HEK293 (cell line): ENCODE measurements at regions not wholly inside any gene's neighbourhood (a gene's known extent, or its start where the extent isn't known, plus 50 kb on each side); places are given as distances from the start of the nearest gene placed in this dataset.

Experiments
- CTCF ChIA-PET: fragments of 350-600 bp; formaldehyde crosslinking; extraction: SDS; loops from one replicate; lab custom pipeline; 2021; ENCODE audit warnings: antibody characterized with exemption; lab: Yijun Ruan, JAX
- POLR2A ChIA-PET: fragments of 300-600 bp; formaldehyde crosslinking; extraction: SDS; loops from one replicate; lab custom pipeline; 2020; ENCODE audit warnings: antibody characterized with exemption, inconsistent platforms; lab: Yijun Ruan, JAX
- H3K27ac ChIP-seq: fragments of 200-500 bp; sonication (Bioruptor generic); 2 replicates; pipeline ENCODE4 v1.5.1; 2014; ENCODE audit warnings: low read depth, low read length, control low read depth, inconsistent platforms; ENCODE audit errors: extremely low read depth
- H3K36me3 ChIP-seq, 2 experiments: fragments of 200-500 bp in 1 of 2; sonication (Bioruptor generic) in 1 of 2; 1 replicate in 1 of 2; 2 replicates in 1 of 2; pipeline ENCODE4 v1.5.1; 2014 to 2017; ENCODE audit warnings: inconsistent platforms in 2 of 2, low read length in 2 of 2; ENCODE audit not compliant: control insufficient read depth in 2 of 2, insufficient read depth in 1 of 2
- H3K4me1 ChIP-seq: fragments of 200-500 bp; sonication (Bioruptor generic); 2 replicates; pipeline ENCODE4 v1.5.1; 2014; ENCODE audit warnings: mild to moderate bottlenecking, low read length, inconsistent platforms; ENCODE audit not compliant: control insufficient read depth, insufficient read depth
- H3K4me3 ChIP-seq: 2 replicates; pipeline ENCODE4 v1.5.1; 2011; ENCODE audit warnings: low read depth, mild to moderate bottlenecking, control low read depth, low read length, moderate library complexity
- H3K9me3 ChIP-seq: fragments of 200-500 bp; sonication (Bioruptor generic); 2 replicates; pipeline ENCODE4 v1.5.1; 2014; ENCODE audit warnings: low read depth, low read length, inconsistent platforms; ENCODE audit not compliant: control insufficient read depth, insufficient read depth
- AEBP2 ChIP-seq: fragments of 450-650 bp; formaldehyde crosslinking; IDR thresholded peaks from 2 replicates; pipeline ENCODE4 v1.5.1; 2016; ENCODE audit warnings: missing biosample characterization, missing genetic modification characterization, borderline replicate concordance
- BCL6B ChIP-seq: fragments of 450-650 bp; formaldehyde crosslinking; IDR thresholded peaks from 2 replicates; pipeline ENCODE4 v1.5.1; 2017; ENCODE audit warnings: missing biosample characterization, missing genetic modification characterization
- EGR2 ChIP-seq: fragments of 450-650 bp; formaldehyde crosslinking; IDR thresholded peaks from 2 replicates; pipeline ENCODE4 v1.5.1; 2016; ENCODE audit warnings: low read depth, missing biosample characterization, missing genetic modification characterization
- KLF10 ChIP-seq: fragments of 450-650 bp; IDR thresholded peaks from 2 replicates; pipeline ENCODE4 v1.5.1; 2018; ENCODE audit warnings: missing biosample characterization, mild to moderate bottlenecking, missing genetic modification characterization
- KLF9 ChIP-seq: fragments of 450-650 bp; formaldehyde crosslinking; IDR thresholded peaks from 2 replicates; pipeline ENCODE4 v1.5.1; 2016; ENCODE audit warnings: missing biosample characterization, missing genetic modification characterization, low read depth
- MYNN ChIP-seq: fragments of 450-650 bp; formaldehyde crosslinking; IDR thresholded peaks from 2 replicates; pipeline ENCODE4 v1.5.1; 2016; ENCODE audit warnings: missing biosample characterization, missing genetic modification characterization, borderline replicate concordance
- ZBTB6 ChIP-seq: fragments of 450-650 bp; formaldehyde crosslinking; IDR thresholded peaks from 2 replicates; pipeline ENCODE4 v1.5.1; 2017; ENCODE audit warnings: missing biosample characterization, missing genetic modification characterization
- ZNF10 ChIP-seq: fragments of 450-650 bp; formaldehyde crosslinking; IDR thresholded peaks from 2 replicates; pipeline ENCODE4 v1.5.1; 2017; ENCODE audit warnings: missing biosample characterization, missing genetic modification characterization
- ZNF112 ChIP-seq: fragments of 450-650 bp; formaldehyde crosslinking; IDR thresholded peaks from 2 replicates; pipeline ENCODE4 v1.5.0; 2017; ENCODE audit warnings: missing biosample characterization, missing genetic modification characterization
- ZNF175 ChIP-seq: fragments of 450-650 bp; formaldehyde crosslinking; IDR thresholded peaks from 2 replicates; pipeline ENCODE4 v1.5.1; 2016; ENCODE audit warnings: missing biosample characterization, missing genetic modification characterization
- ZNF24 ChIP-seq: fragments of 450-650 bp; formaldehyde crosslinking; IDR thresholded peaks from 2 replicates; pipeline ENCODE4 v1.5.1; 2016; ENCODE audit warnings: missing biosample characterization, missing genetic modification characterization
- ZNF280C ChIP-seq: fragments of 450-650 bp; formaldehyde crosslinking; IDR thresholded peaks from 2 replicates; pipeline ENCODE4 v1.5.1; 2016; ENCODE audit warnings: missing biosample characterization, missing genetic modification characterization
- ZNF366 ChIP-seq: fragments of 450-650 bp; formaldehyde crosslinking; conservative IDR thresholded peaks from 2 replicates; pipeline ENCODE4 v1.5.1; 2016; ENCODE audit warnings: missing biosample characterization, missing genetic modification characterization
- ZNF626 ChIP-seq: fragments of 450-650 bp; sonication (Bioruptor Pico); formaldehyde crosslinking; IDR thresholded peaks from 2 replicates; pipeline ENCODE4 v1.5.1; 2018; ENCODE audit warnings: missing biosample characterization, missing genetic modification characterization, inconsistent platforms
- ZNF658 ChIP-seq: fragments of 450-650 bp; formaldehyde crosslinking; IDR thresholded peaks from 2 replicates; pipeline ENCODE4; 2016; ENCODE audit warnings: missing biosample characterization, missing genetic modification characterization
- ZNF670 ChIP-seq: fragments of 450-650 bp; formaldehyde crosslinking; IDR thresholded peaks from 2 replicates; pipeline ENCODE4 v1.5.1; 2016; ENCODE audit warnings: missing biosample characterization, missing genetic modification characterization, low read depth
- TF ChIP-seq, protein P1 (sequence below): fragments of 450-650 bp; formaldehyde crosslinking; IDR thresholded peaks from 2 replicates; pipeline ENCODE4 v1.5.1; 2016; ENCODE audit warnings: missing biosample characterization, missing genetic modification characterization
- TF ChIP-seq, protein P2 (sequence below): sonication (generic); formaldehyde crosslinking; IDR thresholded peaks from 2 replicates; pipeline ENCODE4 v1.8.1; 2022; ENCODE audit warnings: mild to moderate bottlenecking, moderate library complexity, missing genetic modification reagents
- TF ChIP-seq, protein P3 (sequence below): fragments of 450-650 bp; formaldehyde crosslinking; IDR thresholded peaks from 2 replicates; pipeline ENCODE4 v1.5.1; 2016; ENCODE audit warnings: missing biosample characterization, missing genetic modification characterization

GRCh38 chr4:3706565-3707422 is 59.4 kb upstream of the ADRA2C start:
- Histone ChIP-seq H3K9me3 (no peaks in the 10 kb centered on the region), H3K4me1 (no peaks in the 10 kb centered on the region), H3K4me3 (no peak overlapping the region), H3K27ac (no peak overlapping the region), H3K36me3 (no peaks in the 10 kb centered on the region)
- no peak for TF ChIP-seq KLF10 (tag by site-specific recombination)
- TF ChIP-seq ZNF670: no peak
- TF ChIP-seq, protein P1, sequence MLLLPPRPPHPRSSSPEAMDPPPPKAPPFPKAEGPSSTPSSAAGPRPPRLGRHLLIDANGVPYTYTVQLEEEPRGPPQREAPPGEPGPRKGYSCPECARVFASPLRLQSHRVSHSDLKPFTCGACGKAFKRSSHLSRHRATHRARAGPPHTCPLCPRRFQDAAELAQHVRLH (tag by site-specific recombination): no peak
- TF ChIP-seq ZNF24 (tag by site-specific recombination): no peak
- TF ChIP-seq BCL6B: no peak
- ChIA-PET CTCF (interaction anchor here (1.2 kb wide), 1 partner anchor 41 kb away, joined by 3 read pairs; no protein-coding TSS in a partner anchor), POLR2A (no interaction called here)

DNA sequence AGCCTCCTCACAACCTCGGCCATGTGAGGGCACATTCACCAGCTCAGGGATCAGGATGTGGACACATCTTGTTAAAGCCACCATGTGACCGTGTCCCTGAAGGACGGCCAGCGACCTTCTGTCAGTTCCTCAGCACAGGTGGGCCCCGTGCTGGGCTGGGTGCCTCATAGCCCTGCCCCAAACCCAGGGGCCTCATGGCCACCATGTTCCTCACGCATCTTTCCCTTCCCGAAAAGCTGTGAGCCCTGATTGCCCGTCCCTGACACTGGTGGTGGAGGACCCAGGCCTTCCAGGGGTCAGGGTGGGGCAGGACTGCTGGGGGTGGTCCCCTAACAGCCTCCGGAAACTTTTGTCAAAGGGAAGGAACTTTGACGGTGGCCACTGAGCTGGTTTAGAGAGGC is 60.1 kb upstream of the ADRA2C start:
- POLR2A ChIA-PET: no interaction called here
- Histone ChIP-seq H3K4me1 (no peaks in the 10 kb centered on the region), H3K27ac (no peak overlapping the region), H3K9me3 (no peaks in the 10 kb centered on the region), H3K4me3 (no peak overlapping the region), H3K36me3 (no peaks in the 10 kb centered on the region)
- TF ChIP-seq ZNF626 (tag by site-specific recombination) (no peak), AEBP2 (tag by site-specific recombination) (no peak), ZNF175 (no peak), ZNF658 (no peak), MYNN (tag by site-specific recombination) (no peak), EGR2 (tag by site-specific recombination) (no peak), ZBTB6 (tag by site-specific recombination) (no peak), ZNF366 (tag by site-specific recombination) (no peak), ZNF10 (tag by site-specific recombination) (no peak), ZNF280C (no peak), KLF9 (no peak), ZNF112 (tag by site-specific recombination) (no peak)
- TF ChIP-seq, protein P2, sequence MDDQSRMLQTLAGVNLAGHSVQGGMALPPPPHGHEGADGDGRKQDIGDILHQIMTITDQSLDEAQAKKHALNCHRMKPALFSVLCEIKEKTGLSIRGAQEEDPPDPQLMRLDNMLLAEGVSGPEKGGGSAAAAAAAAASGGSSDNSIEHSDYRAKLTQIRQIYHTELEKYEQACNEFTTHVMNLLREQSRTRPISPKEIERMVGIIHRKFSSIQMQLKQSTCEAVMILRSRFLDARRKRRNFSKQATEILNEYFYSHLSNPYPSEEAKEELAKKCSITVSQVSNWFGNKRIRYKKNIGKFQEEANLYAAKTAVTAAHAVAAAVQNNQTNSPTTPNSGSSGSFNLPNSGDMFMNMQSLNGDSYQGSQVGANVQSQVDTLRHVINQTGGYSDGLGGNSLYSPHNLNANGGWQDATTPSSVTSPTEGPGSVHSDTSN: no peak
- TF ChIP-seq, protein P3, sequence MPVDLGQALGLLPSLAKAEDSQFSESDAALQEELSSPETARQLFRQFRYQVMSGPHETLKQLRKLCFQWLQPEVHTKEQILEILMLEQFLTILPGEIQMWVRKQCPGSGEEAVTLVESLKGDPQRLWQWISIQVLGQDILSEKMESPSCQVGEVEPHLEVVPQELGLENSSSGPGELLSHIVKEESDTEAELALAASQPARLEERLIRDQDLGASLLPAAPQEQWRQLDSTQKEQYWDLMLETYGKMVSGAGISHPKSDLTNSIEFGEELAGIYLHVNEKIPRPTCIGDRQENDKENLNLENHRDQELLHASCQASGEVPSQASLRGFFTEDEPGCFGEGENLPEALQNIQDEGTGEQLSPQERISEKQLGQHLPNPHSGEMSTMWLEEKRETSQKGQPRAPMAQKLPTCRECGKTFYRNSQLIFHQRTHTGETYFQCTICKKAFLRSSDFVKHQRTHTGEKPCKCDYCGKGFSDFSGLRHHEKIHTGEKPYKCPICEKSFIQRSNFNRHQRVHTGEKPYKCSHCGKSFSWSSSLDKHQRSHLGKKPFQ (tag by site-specific recombination): no peak
- CTCF ChIA-PET: no interaction called here
